PC-3 (cell line): ENCODE measurements at regions not wholly inside any gene's neighbourhood (a gene's known extent, or its start where the extent isn't known, plus 50 kb on each side); places are given as distances from the start of the nearest gene placed in this dataset.

Experiments used
- ATAC-seq: fragments of 200-7000 bp; cut with Tn5 transposase; 2 replicates; pipeline ENCODE4 v1.9.1; 2020; ENCODE audit warnings: mild to moderate bottlenecking, moderate library complexity
- BruUV-seq: library from RNA; stranded (reverse); fragments of 400-500 nt; replicated peaks from 2 replicates; lab custom pipeline; 2021; lab: Mats Ljungman, UMichigan
- CTCF ChIA-PET: fragments of 300-600 bp; sonication (Branson Sonifier 250); formaldehyde crosslinking; loops from one replicate; lab custom pipeline; 2022; ENCODE audit warnings: antibody characterized with exemption; lab: Charles Lee
- POLR2A ChIA-PET: fragments of 300-600 bp; sonication (Branson Sonifier 250); formaldehyde crosslinking; loops from one replicate; lab custom pipeline; 2022; ENCODE audit warnings: antibody characterized with exemption; ENCODE audit not compliant: unreplicated experiment; lab: Charles Lee
- DNase-seq: peaks from one replicate; pipeline ENCODE4 v3.0.0-alpha.2; 2015
- H2AFZ ChIP-seq: fragments of 300-600 bp; sonication (generic); 2 replicates; pipeline ENCODE4 v1.6.0; 2016; ENCODE audit warnings: antibody characterized with exemption, low read length
- H3F3A ChIP-seq: fragments of 300-600 bp; sonication (generic); one replicate; pipeline ENCODE4 v1.6.0; 2017; ENCODE audit warnings: antibody characterized with exemption, low read length, control low read depth, mild to moderate bottlenecking; ENCODE audit not compliant: unreplicated experiment
- H3K27ac ChIP-seq: fragments of 300-600 bp; sonication (generic); 2 replicates; pipeline ENCODE4 v1.5.1; 2016; ENCODE audit warnings: mild to moderate bottlenecking, low read length
- H3K27me3 ChIP-seq: fragments of 300-600 bp; sonication (generic); 2 replicates; pipeline ENCODE4 v1.6.1; 2016; ENCODE audit warnings: low read length, mixed read lengths
- H3K36me3 ChIP-seq: fragments of 300-600 bp; sonication (generic); 2 replicates; pipeline ENCODE4 v1.6.1; 2016; ENCODE audit warnings: low read depth, mixed run types, low read length, mixed read lengths
- H3K4me1 ChIP-seq: fragments of 300-600 bp; sonication (generic); 2 replicates; pipeline ENCODE4 v1.5.1; 2016; ENCODE audit warnings: low read length; ENCODE audit not compliant: insufficient read depth
- H3K4me2 ChIP-seq: fragments of 300-600 bp; sonication (generic); 2 replicates; pipeline ENCODE4 v1.6.0; 2016; ENCODE audit warnings: low read length
- H3K4me3 ChIP-seq: fragments of 300-600 bp; sonication (generic); 2 replicates; pipeline ENCODE4 v1.5.1; 2016; ENCODE audit warnings: mild to moderate bottlenecking, low read length, mixed read lengths
- H3K79me2 ChIP-seq: fragments of 300-600 bp; sonication (generic); 2 replicates; pipeline ENCODE4 v1.6.1; 2017; ENCODE audit warnings: low read length, mixed read lengths
- H3K9ac ChIP-seq: fragments of 300-600 bp; sonication (generic); 2 replicates; pipeline ENCODE4 v1.6.0; 2016; ENCODE audit warnings: mild to moderate bottlenecking, low read length
- H3K9me2 ChIP-seq: fragments of 300-600 bp; sonication (generic); replicated peaks from 2 replicates; pipeline ENCODE4 v1.6.1; 2016; ENCODE audit warnings: mixed run types, low read length, mixed read lengths
- H3K9me3 ChIP-seq: fragments of 300-600 bp; sonication (generic); 2 replicates; pipeline ENCODE4 v1.6.1; 2016; ENCODE audit warnings: low read length, mixed read lengths
- H4K20me1 ChIP-seq: fragments of 300-600 bp; sonication (generic); 2 replicates; pipeline ENCODE4 v1.6.1; 2016; ENCODE audit warnings: low read length, mixed read lengths
- EZH2 ChIP-seq: fragments of 300-600 bp; sonication (generic); IDR thresholded peaks from one replicate; pipeline ENCODE4 v1.6.1; 2017; ENCODE audit warnings: antibody characterized with exemption, mild to moderate bottlenecking, low read length; ENCODE audit not compliant: unreplicated experiment
- EZH2phosphoT487 ChIP-seq: fragments of 300-600 bp; sonication (generic); IDR thresholded peaks from 2 replicates; pipeline ENCODE4 v1.6.1; 2018; ENCODE audit warnings: mild to moderate bottlenecking, antibody characterized with exemption, low read length, borderline replicate concordance
- intact Hi-C: fragments of 100-400 bp; cut with micrococcal nuclease; formaldehyde crosslinking; loops from 2 replicates; pipeline ENCODE4 v1.9.0; 2023
- TF ChIP-seq, protein P1 (sequence below): fragments of 300-600 bp; sonication (generic); conservative IDR thresholded peaks from 2 replicates; pipeline ENCODE4 v1.5.1; 2017; ENCODE audit warnings: antibody characterized with exemption, low read depth, mild to moderate bottlenecking, low read length

DNA sequence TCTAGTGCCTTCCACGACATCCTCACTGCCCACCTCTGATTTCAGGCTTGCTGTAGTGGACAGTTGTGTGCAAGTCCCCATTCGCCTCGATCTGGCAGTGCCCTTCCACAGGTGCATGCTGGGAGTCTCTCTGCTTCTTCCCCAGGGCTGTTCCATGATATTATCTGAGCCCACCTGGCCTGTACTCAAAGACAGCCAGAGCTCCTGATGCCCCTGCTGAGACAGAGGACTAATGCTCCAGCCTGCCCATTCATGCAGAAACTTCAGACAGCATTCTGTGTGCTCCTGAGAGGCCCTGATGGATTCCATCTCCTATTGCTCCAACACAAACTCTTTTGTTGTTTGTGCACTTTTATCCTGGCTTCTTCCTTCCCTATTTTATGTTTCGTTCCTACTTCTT, 164.8 kb upstream of the PRSS58 start:
- no peaks in the 10 kb centered on the region for H3K36me3 ChIP-seq
- H3K27ac ChIP-seq, result no peak overlapping the region
- no peaks in the 10 kb centered on the region for H3K79me2 ChIP-seq
- no TSS peak for BruUV-seq
- TF ChIP-seq, protein P1, sequence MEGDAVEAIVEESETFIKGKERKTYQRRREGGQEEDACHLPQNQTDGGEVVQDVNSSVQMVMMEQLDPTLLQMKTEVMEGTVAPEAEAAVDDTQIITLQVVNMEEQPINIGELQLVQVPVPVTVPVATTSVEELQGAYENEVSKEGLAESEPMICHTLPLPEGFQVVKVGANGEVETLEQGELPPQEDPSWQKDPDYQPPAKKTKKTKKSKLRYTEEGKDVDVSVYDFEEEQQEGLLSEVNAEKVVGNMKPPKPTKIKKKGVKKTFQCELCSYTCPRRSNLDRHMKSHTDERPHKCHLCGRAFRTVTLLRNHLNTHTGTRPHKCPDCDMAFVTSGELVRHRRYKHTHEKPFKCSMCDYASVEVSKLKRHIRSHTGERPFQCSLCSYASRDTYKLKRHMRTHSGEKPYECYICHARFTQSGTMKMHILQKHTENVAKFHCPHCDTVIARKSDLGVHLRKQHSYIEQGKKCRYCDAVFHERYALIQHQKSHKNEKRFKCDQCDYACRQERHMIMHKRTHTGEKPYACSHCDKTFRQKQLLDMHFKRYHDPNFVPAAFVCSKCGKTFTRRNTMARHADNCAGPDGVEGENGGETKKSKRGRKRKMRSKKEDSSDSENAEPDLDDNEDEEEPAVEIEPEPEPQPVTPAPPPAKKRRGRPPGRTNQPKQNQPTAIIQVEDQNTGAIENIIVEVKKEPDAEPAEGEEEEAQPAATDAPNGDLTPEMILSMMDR, result no peak
- no peak for TF ChIP-seq EZH2phosphoT487
- TF ChIP-seq EZH2, result no peak
- intact Hi-C loops, result no loop called here
- ChIA-PET CTCF (interaction anchor here (0.7 kb wide), 1 partner anchor 160 kb away, joined by 3 read pairs; no protein-coding TSS in a partner anchor), POLR2A (interaction anchor here (0.6 kb wide), 1 partner anchor 37 kb away, joined by 3 read pairs; no protein-coding TSS in a partner anchor)
- H4K20me1 ChIP-seq, result no peaks in the 10 kb centered on the region
- no peaks in the 10 kb centered on the region for H3K27me3 ChIP-seq
- ATAC-seq, result no peak
- no peak overlapping the region for H3K4me2 ChIP-seq
- no peak overlapping the region for H3K4me3 ChIP-seq
- no peak for DNase-seq
- no peak overlapping the region for H2AFZ ChIP-seq
- H3K9ac ChIP-seq, result no peak overlapping the region
- no peaks in the 10 kb centered on the region for H3F3A ChIP-seq
- H3K9me3 ChIP-seq, result no peaks in the 10 kb centered on the region
- no peaks in the 10 kb centered on the region for H3K9me2 ChIP-seq
- H3K4me1 ChIP-seq, result peaks cover 6% of the 10 kb centered on the region; the same call in 1 of the 2 replicates

DNA sequence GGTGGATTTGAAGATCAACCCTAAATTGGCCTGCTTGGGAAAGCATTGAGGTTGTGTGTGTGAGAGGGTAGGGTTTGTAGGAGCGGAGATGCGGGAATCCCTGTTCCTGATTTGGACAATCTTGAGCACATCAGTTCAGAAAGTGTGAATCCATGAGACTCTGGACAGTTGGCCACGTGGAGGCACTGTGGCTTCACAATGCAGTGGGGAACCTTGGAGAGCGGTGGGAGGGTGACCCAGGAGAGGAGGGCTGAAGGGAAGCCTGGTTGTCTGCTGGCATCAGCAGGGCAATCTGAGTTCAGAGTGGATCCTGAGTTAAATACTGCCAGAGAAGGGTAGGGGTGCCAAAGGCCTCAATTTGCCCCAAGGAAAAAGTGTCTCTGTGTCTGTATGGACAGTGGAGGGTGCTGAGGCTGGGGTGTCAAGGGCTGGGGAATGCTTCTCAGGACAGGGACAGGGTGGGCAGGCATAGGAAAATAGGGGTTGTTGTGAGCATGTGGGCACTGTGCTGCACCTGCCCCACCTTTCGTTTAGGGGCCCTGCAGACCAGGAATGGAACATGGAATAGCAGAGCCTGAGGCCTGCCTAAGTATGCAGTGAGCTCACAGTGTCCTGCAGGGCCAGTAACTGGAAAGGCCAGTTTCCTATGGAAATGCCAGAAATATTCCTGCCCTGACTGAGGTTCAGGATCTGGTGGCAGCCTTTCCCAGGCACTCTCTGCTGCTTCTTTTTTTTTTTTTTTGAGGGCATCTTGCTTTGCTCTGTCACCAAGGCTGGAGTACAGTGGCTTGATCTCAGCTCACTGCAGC, 162.9 kb upstream of the PRSS58 start:
- Histone ChIP-seq H3K4me3 (no peak overlapping the region), H3K27me3 (no peaks in the 10 kb centered on the region), H3K9me3 (no peaks in the 10 kb centered on the region), H3K9ac (no peak overlapping the region), H3K9me2 (no peaks in the 10 kb centered on the region), H3K27ac (no peak overlapping the region), H4K20me1 (no peaks in the 10 kb centered on the region), H2AFZ (0 out of 2 replicates have a peak overlapping the region, but pooled peaks have one; percentile 38), H3K36me3 (no peaks in the 10 kb centered on the region), H3K79me2 (no peaks in the 10 kb centered on the region), H3K4me1 (peaks cover 6% of the 10 kb centered on the region; the same call in 1 of the 2 replicates), H3F3A (no peaks in the 10 kb centered on the region), H3K4me2 (no peak overlapping the region)
- ChIA-PET CTCF (no interaction called here), POLR2A (no interaction called here)
- BruUV-seq, result no TSS peak
- peak; percentile 86 for ATAC-seq
- peak; percentile 70 for DNase-seq
- intact Hi-C loops, result no loop called here
- no peak for TF ChIP-seq EZH2phosphoT487
- TF ChIP-seq, protein P1, result peak; percentile 67

DNA sequence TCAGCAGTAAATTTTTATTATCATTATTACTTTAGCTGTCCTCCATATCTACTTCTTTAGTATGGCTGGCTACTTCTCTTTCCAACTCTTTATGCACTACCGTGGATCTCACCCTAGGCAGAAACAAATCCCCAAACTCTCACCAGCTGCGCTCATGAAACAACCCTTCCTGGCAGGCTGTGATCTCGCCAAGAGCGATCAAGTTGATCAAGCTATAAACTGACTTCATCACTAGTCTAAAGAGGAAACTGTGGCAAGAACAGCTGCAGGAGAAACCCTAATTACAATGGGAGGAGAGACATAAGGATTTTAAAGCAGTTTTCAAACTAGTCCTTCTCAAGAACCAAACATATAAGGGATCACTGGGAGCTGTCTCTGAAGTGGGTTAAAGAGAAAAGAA, 160.5 kb upstream of the PRSS58 start:
- no peaks in the 10 kb centered on the region for H3K27me3 ChIP-seq
- H2AFZ ChIP-seq, result peak overlapping the region; percentile 42; the same call in 1 of the 2 replicates
- H3F3A ChIP-seq, result no peaks in the 10 kb centered on the region
- H3K4me2 ChIP-seq, result no peak overlapping the region
- no peak overlapping the region for H3K9ac ChIP-seq
- ATAC-seq (no peak), DNase-seq (no peak)
- H4K20me1 ChIP-seq, result no peaks in the 10 kb centered on the region
- H3K4me1 ChIP-seq, result peaks cover 6% of the 10 kb centered on the region; the same call in 1 of the 2 replicates
- no peaks in the 10 kb centered on the region for H3K36me3 ChIP-seq
- no TSS peak for BruUV-seq
- H3K79me2 ChIP-seq, result no peaks in the 10 kb centered on the region
- no peak overlapping the region for H3K4me3 ChIP-seq
- TF ChIP-seq EZH2phosphoT487, result no peak
- TF ChIP-seq, protein P1, result no peak
- no peaks in the 10 kb centered on the region for H3K9me2 ChIP-seq
- ChIA-PET POLR2A (no interaction called here), CTCF (no interaction called here)
- intact Hi-C loops, result no loop called here
- no peaks in the 10 kb centered on the region for H3K9me3 ChIP-seq
- no peak overlapping the region for H3K27ac ChIP-seq
